ENCODE measurements at regions not wholly inside any gene's neighbourhood (a gene's known extent, or its start where the extent isn't known, plus 50 kb on each side); places are given as distances from the start of the nearest gene placed in this dataset.

GRCh38 chr1:193325042-193325441 lies 138.6 kb upstream of the B3GALT2 start:
- ChIA-PET CTCF (no interaction called here), POLR2A (no interaction called here), SMC1A (ENCODE audit: uncharacterized antibody, unreplicated experiment) (interaction anchor here (0.7 kb wide), 1 partner anchor 44 kb away, joined by 3 read pairs; no protein-coding TSS in a partner anchor), RAD21 (ENCODE audit: unreplicated experiment) (no interaction called here)
- in situ Hi-C loops (cut with MboI) (no loop called here), intact Hi-C loops (cut with micrococcal nuclease; ENCODE audit: unreplicated experiment) (no loop called here)
- Histone ChIP-seq H3K27me3 (replicated peaks in 1 of 2; ENCODE audit: control insufficient read depth in 2 of 2, insufficient read depth in 2 of 2, low read length in 1 of 2) (no peaks in the 10 kb centered on the region), H3K79me2 (ENCODE audit: control insufficient read depth, insufficient read depth, low read length) (no peaks in the 10 kb centered on the region), H3K4me1 (ENCODE audit: control insufficient read depth, insufficient read depth, low read length) (no peaks in the 10 kb centered on the region), H4K20me1 (ENCODE audit: control insufficient read depth, insufficient read depth) (no peaks in the 10 kb centered on the region), H3K27ac (ENCODE audit: control insufficient read depth, insufficient read depth) (no peak overlapping the region), H3K9me3 (replicated peaks; ENCODE audit: control insufficient read depth, insufficient read depth, low read length) (no peaks in the 10 kb centered on the region), H2AFZ (ENCODE audit: control insufficient read depth, low read depth, low read length) (no peak overlapping the region), H3K9ac (ENCODE audit: control insufficient read depth, insufficient read depth, low read length) (no peak overlapping the region), H3K36me3 (ENCODE audit: control insufficient read depth in 2 of 2, insufficient read depth in 2 of 2, low read length in 1 of 2) (no peaks in the 10 kb centered on the region), H3K4me3 (no peak overlapping the region), H3K4me2 (ENCODE audit: control insufficient read depth, insufficient read depth) (no peak overlapping the region)
- ATAC-seq (no peak), FAIRE-seq (no peak), DNase-seq (ENCODE audit: low read depth, low spot score) (no peak)
- BruUV-seq (replicated peaks): no TSS peak
- no peak for TF ChIP-seq ESRRA (IDR thresholded peaks at IDR 0.05; ENCODE audit: low read length)
- no peak for TF ChIP-seq ZNF24 (IDR thresholded peaks at IDR 0.05)
- no peak for TF ChIP-seq HCFC1 (IDR thresholded peaks at IDR 0.05; ENCODE audit: low read length)
- TF ChIP-seq YY1 (IDR thresholded peaks at IDR 0.05; ENCODE audit: low read depth, low read length): no peak
- TF ChIP-seq NBN (IDR thresholded peaks at IDR 0.05): no peak
- no peak for TF ChIP-seq SMAD1 (IDR thresholded peaks at IDR 0.05; ENCODE audit: low read depth, partially characterized antibody)
- TF ChIP-seq CEBPB (IDR thresholded peaks at IDR 0.05; ENCODE audit: borderline replicate concordance in 1 of 2, low read depth in 2 of 2, low read length in 2 of 2): no peak
- TF ChIP-seq SMARCA5 (IDR thresholded peaks at IDR 0.05): no peak
- TF ChIP-seq ZNF687 (IDR thresholded peaks at IDR 0.05): no peak
- no peak for TF ChIP-seq MTA3 (IDR thresholded peaks at IDR 0.05; ENCODE audit: borderline replicate concordance, low read length)
- TF ChIP-seq MYC (IDR thresholded peaks at IDR 0.05; ENCODE audit: insufficient read depth, insufficient read length, insufficient replicate concordance, low read length, severe bottlenecking): no peak
- no peak for TF ChIP-seq IRF3 (IDR thresholded peaks at IDR 0.05)
- no peak for TF ChIP-seq EP300 (IDR thresholded peaks at IDR 0.05; ENCODE audit: borderline replicate concordance in 1 of 2, control insufficient read depth in 1 of 2, low read depth in 2 of 2, low read length in 2 of 2)
- TF ChIP-seq CREB1 (IDR thresholded peaks at IDR 0.05; ENCODE audit: low read depth): no peak
- no peak for TF ChIP-seq NKRF (conservative IDR thresholded peaks at IDR 0.05)
- TF ChIP-seq NFXL1 (IDR thresholded peaks at IDR 0.05; ENCODE audit: borderline replicate concordance): no peak
- no peak for TF ChIP-seq PAX8 (IDR thresholded peaks at IDR 0.05)
- no peak for TF ChIP-seq NFYA (IDR thresholded peaks at IDR 0.05; ENCODE audit: borderline replicate concordance, low read depth, low read length)
- 0% methylated on average over 1 of the region's 1 CpG for WGBS (ENCODE audit: insufficient coverage, insufficient replicate concordance, low lambda C conversion rate, missing lambda C conversion rate)
